A673 (cell line): ENCODE measurements at regions not wholly inside any gene's neighbourhood (a gene's known extent, or its start where the extent isn't known, plus 50 kb on each side); places are given as distances from the start of the nearest gene placed in this dataset.

Experiments
- BruUV-seq: library from RNA; stranded (reverse); fragments of 400-500 nt; replicated peaks from 2 replicates; lab custom pipeline; 2021; lab: Mats Ljungman, UMichigan
- CTCF ChIA-PET: fragments of 300-600 bp; sonication (Branson Sonifier 250); formaldehyde crosslinking; loops from one replicate; lab custom pipeline; 2022; ENCODE audit warnings: antibody characterized with exemption; lab: Charles Lee
- POLR2A ChIA-PET: fragments of 300-600 bp; sonication (Branson Sonifier 250); formaldehyde crosslinking; loops from one replicate; lab custom pipeline; 2022; ENCODE audit warnings: antibody characterized with exemption; ENCODE audit not compliant: low non-redundant PET; lab: Charles Lee
- DNase-seq: peaks from one replicate; pipeline ENCODE4 v3.0.0-alpha.2; 2015; ENCODE audit warnings: low spot score
- H3K27ac ChIP-seq: fragments of 200-600 bp; sonication (generic); 2 replicates; pipeline ENCODE4 v1.5.1; 2016; ENCODE audit warnings: mixed run types, low read depth, mild to moderate bottlenecking, mixed read lengths, antibody characterized with exemption, low read length; ENCODE audit not compliant: poor library complexity, severe bottlenecking
- H3K27me3 ChIP-seq: fragments of 200-600 bp; sonication (generic); replicated peaks from 2 replicates; pipeline ENCODE4 v1.6.1; 2017; ENCODE audit warnings: mixed run types, low read depth, mild to moderate bottlenecking, mixed read lengths, antibody characterized with exemption, low read length; ENCODE audit not compliant: insufficient read depth, poor library complexity
- H3K36me3 ChIP-seq: fragments of 200-600 bp; sonication (generic); 2 replicates; pipeline ENCODE4 v1.6.1; 2016; ENCODE audit warnings: mixed run types, mild to moderate bottlenecking, mixed read lengths, antibody characterized with exemption, low read length; ENCODE audit not compliant: insufficient read depth, poor library complexity, severe bottlenecking
- H3K4me1 ChIP-seq: fragments of 200-600 bp; sonication (generic); 2 replicates; pipeline ENCODE4 v1.6.1; 2017; ENCODE audit warnings: mixed run types, mild to moderate bottlenecking, mixed read lengths, antibody characterized with exemption, low read length; ENCODE audit not compliant: insufficient read depth, poor library complexity, severe bottlenecking
- H3K4me3 ChIP-seq: fragments of 200-600 bp; sonication (generic); 2 replicates; pipeline ENCODE4 v1.5.1; 2016; ENCODE audit warnings: low read depth, mixed run types, mild to moderate bottlenecking, mixed read lengths, low read length; ENCODE audit not compliant: poor library complexity, severe bottlenecking
- H3K9me3 ChIP-seq: fragments of 200-600 bp; sonication (generic); 2 replicates; pipeline ENCODE4 v1.6.1; 2016; ENCODE audit warnings: mixed run types, low read depth, mild to moderate bottlenecking, mixed read lengths, antibody characterized with exemption, low read length; ENCODE audit not compliant: poor library complexity, severe bottlenecking
- EZH2 ChIP-seq: fragments of 200-600 bp; sonication (generic); IDR thresholded peaks from 2 replicates; pipeline ENCODE4 v1.6.1; 2017; ENCODE audit warnings: borderline replicate concordance, low read depth, mild to moderate bottlenecking, mixed read lengths, antibody characterized with exemption, low read length; ENCODE audit not compliant: poor library complexity, severe bottlenecking
- intact Hi-C: fragments of 100-400 bp; cut with micrococcal nuclease; formaldehyde crosslinking; loops from one replicate; pipeline ENCODE4 v1.10.0; 2022; ENCODE audit not compliant: unreplicated experiment
- TF ChIP-seq, protein P1 (sequence below): fragments of 300-800, 200-600 bp; sonication (generic); conservative IDR thresholded peaks from 2 replicates; pipeline ENCODE4 v1.5.1; 2017; ENCODE audit warnings: low read depth, mild to moderate bottlenecking, antibody characterized with exemption, low read length, moderate library complexity, mixed read lengths

DNA sequence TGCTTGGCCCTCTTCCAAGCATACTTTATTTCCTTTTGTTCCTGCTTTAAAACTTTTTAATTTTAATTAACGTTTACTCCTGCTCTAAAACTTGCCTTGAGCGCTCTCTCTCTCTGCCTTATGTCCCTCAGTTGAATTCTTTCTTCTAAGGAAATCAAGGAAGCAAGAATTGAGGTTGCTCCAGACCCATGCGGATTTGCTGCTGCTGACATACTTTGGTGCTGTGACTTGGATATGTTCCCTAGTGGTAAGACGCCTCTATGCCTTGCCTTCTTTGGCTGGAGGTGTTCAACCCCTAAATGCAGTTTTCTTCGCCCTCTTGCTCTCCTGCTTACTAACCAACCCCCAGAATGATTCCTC lies 148.1 kb downstream of the ADSS2 start:
- H3K4me1 ChIP-seq = no peaks in the 10 kb centered on the region
- H3K36me3 ChIP-seq = no peaks in the 10 kb centered on the region
- intact Hi-C loops = no loop called here
- BruUV-seq = no TSS peak
- ChIA-PET CTCF (no interaction called here), POLR2A (no interaction called here)
- TF ChIP-seq, protein P1, sequence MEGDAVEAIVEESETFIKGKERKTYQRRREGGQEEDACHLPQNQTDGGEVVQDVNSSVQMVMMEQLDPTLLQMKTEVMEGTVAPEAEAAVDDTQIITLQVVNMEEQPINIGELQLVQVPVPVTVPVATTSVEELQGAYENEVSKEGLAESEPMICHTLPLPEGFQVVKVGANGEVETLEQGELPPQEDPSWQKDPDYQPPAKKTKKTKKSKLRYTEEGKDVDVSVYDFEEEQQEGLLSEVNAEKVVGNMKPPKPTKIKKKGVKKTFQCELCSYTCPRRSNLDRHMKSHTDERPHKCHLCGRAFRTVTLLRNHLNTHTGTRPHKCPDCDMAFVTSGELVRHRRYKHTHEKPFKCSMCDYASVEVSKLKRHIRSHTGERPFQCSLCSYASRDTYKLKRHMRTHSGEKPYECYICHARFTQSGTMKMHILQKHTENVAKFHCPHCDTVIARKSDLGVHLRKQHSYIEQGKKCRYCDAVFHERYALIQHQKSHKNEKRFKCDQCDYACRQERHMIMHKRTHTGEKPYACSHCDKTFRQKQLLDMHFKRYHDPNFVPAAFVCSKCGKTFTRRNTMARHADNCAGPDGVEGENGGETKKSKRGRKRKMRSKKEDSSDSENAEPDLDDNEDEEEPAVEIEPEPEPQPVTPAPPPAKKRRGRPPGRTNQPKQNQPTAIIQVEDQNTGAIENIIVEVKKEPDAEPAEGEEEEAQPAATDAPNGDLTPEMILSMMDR = no peak
- no peak for TF ChIP-seq EZH2
- DNase-seq = no peak
- H3K27ac ChIP-seq = no peak overlapping the region
- no peaks in the 10 kb centered on the region for H3K27me3 ChIP-seq
- no peak overlapping the region for H3K4me3 ChIP-seq
- H3K9me3 ChIP-seq = no peaks in the 10 kb centered on the region

DNA sequence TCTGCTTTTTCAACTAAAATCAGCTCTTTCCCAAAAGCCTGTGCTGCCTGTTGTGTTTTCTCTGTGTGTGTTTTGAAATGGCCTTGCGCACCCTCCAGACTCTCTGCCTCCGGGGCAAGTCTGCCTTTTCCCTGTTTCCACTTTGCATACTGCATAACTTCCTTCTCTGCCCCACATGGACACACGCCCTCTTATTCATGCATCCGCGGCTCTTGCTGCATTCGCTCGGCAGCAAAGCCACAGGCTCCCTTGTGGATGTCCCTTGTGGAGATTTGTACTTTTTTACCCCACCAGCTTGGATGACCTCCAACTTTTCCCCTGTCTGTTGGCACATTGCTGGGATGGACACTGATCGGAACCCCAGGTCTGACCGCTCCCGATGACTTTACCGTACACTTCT lies 147.6 kb downstream of the ADSS2 start:
- no peak for TF ChIP-seq EZH2
- TF ChIP-seq, protein P1 = no peak
- CTCF ChIA-PET = no interaction called here
- no peaks in the 10 kb centered on the region for H3K36me3 ChIP-seq
- H3K4me3 ChIP-seq = no peak overlapping the region
- no peaks in the 10 kb centered on the region for H3K9me3 ChIP-seq
- POLR2A ChIA-PET = no interaction called here
- H3K27me3 ChIP-seq = no peaks in the 10 kb centered on the region
- H3K4me1 ChIP-seq = no peaks in the 10 kb centered on the region
- intact Hi-C loops = no loop called here
- no peak overlapping the region for H3K27ac ChIP-seq
- DNase-seq = no peak
- no TSS peak for BruUV-seq

DNA sequence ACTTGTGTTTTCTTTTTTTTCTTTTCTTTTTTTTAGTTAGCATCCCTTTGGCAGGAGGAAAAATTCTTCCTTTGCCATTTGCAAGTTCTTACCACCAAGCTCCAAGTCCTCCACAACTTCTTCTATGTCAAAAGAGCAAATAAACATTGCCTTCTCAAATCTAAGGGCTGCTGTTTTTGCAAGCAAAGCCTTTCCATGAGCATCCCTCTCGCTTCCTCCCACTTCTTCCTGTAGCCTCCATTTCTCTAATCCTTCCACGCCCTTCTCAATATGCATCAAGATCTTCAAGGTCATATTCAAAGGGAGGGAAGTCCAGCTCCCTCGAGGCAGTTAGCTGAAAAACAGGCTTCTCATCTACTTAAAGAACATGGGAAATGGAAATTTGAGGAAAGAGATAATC lies 147.1 kb downstream of the ADSS2 start:
- Histone ChIP-seq H3K9me3 (no peaks in the 10 kb centered on the region), H3K27me3 (no peaks in the 10 kb centered on the region), H3K4me3 (no peak overlapping the region), H3K4me1 (no peaks in the 10 kb centered on the region), H3K36me3 (no peaks in the 10 kb centered on the region), H3K27ac (no peak overlapping the region)
- no TSS peak for BruUV-seq
- intact Hi-C loops = no loop called here
- ChIA-PET POLR2A (no interaction called here), CTCF (no interaction called here)
- TF ChIP-seq, protein P1 = no peak
- no peak for TF ChIP-seq EZH2
- no peak for DNase-seq
